Mucosa of gallbladder (tissue), 1 donor: ENCODE measurements at regions not wholly inside any gene's neighbourhood (a gene's known extent, or its start where the extent isn't known, plus 50 kb on each side); places are given as distances from the start of the nearest gene placed in this dataset.
"Not testable (repeated sequence)": the region's sequence is repeated elsewhere in the genome, so short reads cannot be mapped to it uniquely, and the experiment has no call there.

Experiments used
- DNase-seq: peaks from one replicate; pipeline ENCODE4 v3.0.0-alpha.2; 2020; ENCODE audit warnings: low spot score
- donor health status: DM: no; HTN: no; CAD: no.

DNA sequence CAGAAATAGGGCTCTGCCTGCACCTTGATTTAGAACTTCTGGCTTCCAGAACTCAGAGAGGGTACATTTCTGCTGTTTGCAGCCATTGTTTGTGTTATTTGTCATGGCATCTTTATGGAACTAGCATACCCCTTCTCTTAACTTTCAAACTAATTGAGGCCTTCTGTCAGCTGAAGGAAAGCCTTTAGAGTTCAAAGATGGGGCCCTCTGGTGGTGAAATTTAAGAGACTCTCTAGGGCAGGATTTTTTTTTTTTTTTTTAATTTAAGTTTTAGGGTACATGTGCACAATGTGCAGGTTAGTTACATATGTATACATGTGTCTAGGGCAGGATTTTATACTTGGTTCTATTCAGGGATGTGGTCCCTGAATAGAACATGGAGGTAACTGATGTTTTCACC is 260.6 kb upstream of the LINC00305 start:
- DNase-seq: no peak

DNA sequence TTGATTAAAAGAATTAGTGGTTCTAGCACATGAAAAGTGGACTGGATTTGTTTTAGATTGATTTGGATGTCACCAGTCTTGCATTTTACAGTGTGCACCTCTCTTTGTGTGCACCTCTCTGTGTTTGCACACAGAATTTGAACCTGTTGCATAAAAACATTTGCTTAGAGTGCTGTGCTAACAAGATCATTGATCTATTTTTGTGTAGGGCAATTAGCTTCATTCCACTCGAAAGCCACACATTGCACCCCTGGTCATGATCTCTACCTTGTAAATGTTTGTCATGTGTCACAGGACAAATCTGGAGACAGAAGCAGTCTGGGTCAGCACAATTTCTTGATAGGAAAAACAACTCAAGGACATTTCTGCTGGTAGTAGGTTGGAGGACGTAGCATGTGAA is 258.7 kb upstream of the LINC00305 start:
- no peak for DNase-seq

DNA sequence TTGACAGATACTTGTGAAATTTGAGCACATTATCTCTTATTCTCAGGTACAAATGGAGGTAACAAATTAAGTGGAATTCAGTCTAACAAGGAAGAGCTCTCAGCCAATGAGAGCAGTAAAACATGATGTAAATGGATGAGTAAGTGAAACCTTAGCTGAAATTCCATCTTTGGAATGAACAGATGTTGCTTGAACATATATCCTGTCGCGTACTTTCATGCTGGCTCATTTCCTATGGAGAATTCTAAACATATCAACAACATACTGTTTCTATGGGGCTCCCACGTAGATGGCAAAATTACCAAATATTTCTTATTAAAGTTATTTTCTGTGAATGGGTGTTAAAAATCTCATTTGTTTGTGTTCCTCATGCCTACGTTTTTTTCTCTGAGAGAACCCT is 256.3 kb upstream of the LINC00305 start:
- no peak for DNase-seq

DNA sequence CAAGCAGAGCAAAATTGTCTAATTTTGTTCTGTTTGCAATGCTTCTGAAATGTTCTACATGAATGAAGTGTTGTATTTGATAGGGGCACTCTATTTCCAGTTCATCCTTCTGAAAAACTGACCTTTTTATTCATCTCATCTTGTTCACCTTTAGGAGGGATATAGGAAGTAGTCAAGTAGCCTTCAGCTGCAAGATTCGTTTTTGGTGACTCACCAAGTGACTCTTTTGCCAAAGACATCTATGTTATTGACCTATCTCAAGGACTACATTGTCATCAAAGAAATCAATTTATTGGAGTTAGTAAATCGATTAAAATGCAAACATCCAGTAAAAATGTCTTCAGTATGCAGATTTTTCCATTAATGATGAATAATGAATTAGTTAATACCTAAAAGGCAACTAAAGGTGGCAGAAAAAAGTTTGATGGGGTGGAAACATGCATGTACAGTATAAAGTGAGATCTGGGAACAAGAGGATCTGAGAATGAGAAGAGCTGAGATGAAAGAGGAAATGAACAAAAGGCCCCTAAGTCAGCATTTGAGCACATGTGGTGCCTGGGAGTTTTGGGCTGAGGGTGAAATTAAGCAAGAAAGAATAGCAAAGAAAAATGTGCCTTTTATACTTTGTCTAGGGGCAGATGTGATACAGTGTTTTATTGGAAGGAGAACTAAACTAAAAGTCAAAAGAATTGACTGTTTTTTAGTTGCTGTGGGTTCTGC is 255.1 kb upstream of the LINC00305 start:
- no peak for DNase-seq

DNA sequence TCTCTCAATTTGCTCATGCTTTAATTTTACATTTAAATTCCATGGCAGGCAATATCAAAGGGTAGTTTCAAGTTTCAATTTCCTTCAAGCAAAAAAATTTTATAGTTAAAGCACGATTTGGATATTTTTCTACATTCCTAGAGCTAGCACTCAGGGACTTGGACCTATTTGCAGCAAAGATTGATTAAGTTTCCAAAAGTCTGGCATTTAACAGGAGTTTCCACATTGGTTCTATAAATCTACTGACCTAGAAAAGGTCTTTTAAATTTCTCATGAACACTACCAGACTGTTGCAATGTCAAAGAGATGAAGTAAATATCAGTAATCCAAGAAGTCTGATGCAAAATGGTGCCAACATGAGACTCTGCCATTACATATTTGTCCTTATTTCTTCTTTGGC is 253.7 kb upstream of the LINC00305 start:
- no peak for DNase-seq

DNA sequence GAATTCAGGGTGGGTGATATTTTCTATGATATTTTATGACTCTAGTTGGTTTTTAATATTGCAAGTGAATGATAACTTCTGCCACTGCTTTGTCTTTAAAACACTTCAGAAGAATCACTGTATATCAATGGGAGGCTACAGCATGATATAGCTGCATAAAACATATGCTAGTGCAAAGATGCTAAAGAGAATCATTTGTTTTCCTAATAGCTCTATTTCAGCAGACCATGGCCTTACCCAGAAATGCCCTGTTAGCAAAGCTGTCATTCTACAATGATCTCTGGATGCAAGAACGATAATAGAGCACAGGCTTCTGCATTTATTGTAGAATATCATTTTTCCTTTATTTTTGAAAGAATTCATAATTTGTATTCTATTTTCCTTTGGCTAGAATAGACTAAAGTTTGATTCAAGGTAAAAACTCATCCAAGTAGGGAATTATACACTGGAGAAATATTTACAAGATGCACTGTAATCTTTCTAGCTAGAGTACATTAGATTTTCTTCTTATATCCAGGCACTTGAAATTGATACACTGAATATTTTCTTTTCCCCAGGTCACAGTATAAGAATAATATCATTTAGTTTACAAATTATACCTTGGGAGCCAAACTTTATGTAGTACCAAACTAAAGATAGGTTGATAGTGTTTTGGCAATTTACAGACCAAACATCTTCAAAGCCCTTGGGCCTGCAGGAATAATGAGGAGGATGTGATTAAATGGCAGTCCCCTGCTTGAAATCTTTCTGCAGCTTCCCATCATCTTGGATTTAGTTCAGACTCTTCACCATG is 252.6 kb upstream of the LINC00305 start:
- no peak for DNase-seq

DNA sequence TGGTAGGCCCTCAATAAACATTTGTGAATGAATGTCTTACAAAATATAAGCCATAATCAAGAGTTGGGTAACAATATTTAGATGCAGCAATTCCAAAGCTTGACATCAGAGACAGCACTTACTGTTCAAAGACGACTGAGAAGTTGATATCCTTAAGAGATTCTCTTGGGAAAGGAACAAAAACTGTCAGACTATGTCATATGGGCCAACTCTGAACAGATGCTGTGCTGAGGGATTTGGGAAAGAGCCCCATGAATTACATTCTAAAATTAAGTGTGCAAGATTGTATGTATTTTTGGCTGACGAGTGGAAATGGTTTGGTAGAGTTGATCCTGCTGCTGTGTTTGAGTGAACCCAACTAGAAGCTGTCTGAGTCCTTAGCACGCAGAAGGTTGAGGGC is 250.7 kb upstream of the LINC00305 start:
- DNase-seq: no peak

DNA sequence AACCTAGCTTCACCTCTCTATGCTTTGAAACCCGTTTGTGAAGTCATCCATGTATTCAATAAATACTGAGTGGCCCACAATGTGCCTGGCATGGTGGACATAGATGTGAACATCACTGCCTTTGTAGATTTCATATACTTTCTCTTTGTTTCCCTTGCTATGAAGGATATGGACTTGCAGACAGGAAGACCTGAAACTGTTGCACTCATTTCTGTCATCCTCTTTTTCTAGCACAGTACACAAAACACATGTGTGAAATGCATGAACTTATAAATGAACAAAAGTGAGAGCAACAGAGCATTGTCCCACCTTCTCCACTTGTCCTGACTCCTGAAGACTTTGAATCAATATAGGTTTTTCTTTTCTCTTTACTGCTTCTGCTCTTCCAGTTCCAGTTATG is 249.4 kb upstream of the LINC00305 start:
- DNase-seq: no peak

DNA sequence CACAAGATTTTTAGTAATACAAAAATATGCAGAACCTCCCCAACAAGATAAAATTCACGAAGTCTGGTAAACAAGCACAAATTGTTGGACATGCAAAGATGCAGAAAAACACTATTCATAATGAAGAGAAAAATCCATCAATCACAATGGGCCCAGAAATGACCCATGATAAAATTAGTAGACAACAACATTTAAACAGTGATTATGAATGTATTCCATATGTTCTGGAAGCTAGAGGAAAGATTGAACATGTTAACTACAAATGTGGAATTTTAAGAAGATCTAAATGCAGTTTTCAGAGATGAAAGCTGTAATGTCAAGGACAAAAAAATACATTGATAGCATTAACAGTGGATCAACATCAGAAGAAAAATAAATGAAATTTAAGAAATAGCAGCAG is 243.3 kb upstream of the LINC00305 start:
- DNase-seq: no peak

DNA sequence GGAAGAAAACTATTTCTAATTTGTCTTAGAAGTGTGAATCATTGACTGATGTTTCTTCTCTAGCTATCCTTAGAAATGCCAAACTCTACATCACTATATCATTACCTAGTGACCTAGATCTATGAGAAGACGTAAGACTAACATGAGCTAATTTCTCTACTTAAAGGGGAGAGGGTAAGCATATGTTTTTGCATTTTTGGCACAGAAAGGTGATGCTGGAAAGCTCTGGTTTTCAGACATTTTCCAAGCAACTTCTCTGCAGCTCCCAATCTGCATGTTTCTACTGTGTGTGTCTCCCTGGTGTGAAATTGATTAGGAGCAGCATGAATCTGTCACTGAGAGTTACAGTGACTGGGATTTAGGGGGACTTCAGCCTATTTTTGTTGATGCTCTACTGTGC is 235.2 kb upstream of the LINC00305 start:
- DNase-seq: no peak

DNA sequence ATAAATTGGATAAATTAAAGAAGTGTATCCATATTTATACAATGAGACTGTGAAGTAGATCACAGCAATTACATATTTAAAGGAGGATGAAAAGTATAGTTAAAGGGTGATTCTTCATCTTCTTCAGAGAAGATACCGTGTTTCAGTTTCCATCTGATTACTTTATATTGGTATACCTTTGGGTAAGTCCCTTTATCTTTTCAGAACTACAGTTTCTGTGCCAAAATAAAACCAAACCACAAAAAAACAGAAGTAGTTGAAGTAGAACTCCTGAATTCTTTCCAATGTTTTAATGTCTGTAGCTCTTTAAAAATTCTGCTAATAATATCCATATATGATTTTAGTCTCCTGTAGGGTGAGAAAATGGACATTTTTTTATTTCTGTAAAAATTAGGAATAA is 231.2 kb upstream of the LINC00305 start:
- DNase-seq: no peak

DNA sequence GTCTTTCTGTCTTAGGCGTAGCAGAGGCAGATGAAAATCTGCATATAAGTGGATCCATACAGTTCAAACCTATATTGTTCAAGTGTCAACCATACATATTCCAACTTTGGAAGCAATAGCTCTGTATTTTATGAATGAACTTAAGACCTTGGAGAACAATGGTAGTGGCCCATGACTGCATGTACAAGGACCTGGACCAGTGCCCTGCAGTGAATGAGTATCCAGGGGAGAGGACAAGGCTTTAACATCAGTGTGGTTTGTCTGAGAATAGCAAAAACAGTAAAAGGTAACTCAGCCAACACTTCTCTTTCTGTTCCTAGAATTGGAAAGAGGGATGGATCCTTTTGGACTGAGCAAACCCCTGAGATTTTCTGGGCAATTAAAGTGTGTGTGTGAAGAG is 230.8 kb upstream of the LINC00305 start:
- DNase-seq: no peak

DNA sequence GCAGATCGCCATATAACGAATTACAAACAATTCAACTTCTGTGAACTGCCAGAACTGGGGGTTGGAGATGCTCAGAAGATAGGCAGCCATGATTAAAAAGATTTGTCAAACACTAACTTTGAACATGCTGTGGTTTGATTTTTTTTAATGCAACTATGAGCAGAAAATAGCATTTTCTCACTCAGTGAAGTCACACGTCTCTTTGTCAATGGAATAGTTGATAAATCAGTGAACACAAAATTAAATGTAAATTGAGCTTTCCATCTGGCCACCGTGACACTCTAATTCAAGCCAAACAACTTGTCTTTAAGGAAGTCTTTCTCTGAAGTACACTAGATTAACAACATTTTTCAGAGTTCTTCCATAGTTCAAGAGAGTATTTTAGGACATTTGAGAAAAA is 228.6 kb upstream of the LINC00305 start:
- no peak for DNase-seq

DNA sequence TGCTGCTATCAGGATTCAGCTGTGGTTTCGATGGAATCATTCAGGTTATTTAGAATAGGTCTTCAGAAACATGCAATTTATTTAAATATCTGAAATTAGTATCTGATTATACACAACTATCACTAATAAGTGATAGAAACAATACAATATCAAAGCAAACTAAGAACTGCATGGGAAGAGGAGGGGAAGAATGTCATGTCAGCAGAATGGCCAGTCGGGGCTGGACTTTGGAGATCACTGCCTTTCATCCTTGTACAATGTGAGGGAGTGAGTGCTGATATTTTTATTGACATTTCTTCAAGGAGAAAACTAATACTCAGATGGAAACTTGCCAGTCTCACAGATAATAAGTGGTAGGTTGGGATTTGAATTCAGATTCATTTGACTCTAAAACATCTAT is 224.0 kb upstream of the LINC00305 start:
- no peak for DNase-seq

DNA sequence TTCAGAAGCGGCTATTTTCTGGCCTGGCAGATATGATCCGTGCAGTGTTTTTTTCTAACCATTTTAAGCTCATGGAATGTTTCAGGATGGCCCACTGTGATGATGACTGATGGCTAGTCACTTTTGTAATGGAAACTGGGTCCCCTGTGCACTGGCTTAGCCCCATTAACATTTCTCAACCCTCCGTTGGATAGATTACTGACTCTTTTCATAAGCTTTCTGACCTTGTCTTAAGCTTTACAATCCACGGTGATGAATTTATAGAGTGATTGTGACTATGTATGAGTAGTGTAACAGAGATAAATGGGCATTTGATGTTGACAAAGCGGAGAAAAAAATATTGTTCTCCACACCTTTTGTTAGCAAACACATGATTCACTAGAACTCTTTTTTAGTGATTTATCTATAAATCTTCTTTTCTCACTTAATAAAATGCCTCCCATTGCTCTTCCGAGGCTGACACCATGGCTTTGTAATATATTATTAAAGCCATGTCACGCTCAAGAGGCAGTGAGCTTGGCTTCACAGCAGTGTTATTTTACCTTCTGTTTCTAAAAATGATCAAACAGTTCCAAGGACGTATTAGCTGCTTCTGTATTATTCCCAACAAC is 221.0 kb upstream of the LINC00305 start:
- not testable (repeated sequence) for DNase-seq

DNA sequence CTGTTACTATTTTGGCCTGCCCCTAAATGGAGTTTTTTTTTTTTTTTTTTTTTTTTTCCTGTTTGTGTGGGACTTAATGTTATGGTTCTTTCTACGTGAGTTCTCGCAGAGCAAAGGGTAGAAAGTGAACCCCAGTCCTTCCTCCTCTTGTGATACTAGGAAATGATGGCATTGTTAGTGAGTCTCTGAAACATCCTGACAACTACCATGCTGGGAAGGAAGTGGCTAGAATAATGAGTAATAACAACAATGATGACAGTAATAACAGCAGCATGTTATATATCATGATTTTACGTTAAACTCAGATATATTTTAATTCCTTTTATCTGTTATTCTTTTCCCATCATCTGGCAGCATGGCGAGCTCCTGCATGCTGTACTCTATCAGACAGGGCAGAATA is 216.2 kb upstream of the LINC00305 start:
- DNase-seq: no peak

DNA sequence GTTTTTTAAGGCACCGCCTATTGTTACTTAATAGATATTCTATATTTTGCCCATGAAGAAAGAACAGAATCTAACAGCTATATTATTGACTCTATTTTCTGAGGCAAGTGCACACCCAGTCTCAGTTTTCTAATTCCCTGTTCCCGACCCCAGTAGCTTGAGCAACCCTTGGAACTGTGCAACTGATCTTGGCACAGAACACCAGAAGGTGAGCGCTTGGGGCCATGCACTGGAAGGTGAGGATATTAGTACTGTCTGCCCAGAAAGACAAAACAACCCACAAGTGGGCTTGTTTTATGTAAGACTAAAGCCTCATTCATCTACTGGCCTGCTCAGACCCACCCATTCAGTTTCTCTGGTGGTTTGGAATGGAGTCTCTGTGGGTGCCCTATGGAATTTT is 188.8 kb upstream of the LINC00305 start:
- DNase-seq: no peak

DNA sequence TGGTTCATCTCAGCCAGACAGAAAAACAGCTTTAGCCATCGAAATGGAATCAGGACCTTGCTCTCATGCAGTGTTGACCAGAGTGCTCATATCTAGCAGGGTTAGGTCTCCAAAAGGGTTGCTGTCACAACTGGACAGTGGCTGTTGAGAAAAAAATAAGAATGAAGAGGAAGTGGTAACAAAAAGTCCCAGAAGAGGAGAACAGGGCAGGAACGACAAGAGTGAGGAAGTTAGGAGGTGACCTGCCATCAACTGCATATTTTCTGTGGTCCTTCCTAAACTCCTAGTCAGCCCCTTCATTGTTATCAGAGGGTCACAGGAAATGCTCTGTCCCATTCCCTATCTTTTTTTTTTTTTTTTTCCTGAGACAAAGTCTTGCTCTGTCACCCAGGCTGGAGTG is 188.1 kb upstream of the LINC00305 start:
- no peak for DNase-seq

DNA sequence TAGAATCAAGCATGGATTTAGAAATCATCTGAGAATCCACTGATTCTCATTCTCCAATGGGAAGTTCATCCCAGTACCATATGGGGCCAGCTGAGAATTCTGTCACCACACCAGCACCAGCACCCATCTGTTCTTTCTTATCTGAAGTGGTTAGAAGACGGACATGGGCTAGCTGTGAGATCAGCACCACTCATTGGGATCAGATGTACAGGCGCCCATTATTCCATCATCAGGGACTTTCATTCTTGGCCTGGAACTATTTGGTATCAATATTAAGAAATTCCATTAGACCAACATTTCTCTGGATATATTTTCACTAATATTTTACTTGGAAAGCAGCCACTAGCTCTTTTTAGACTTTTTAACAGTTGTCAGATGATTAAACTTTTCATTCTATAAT is 185.9 kb upstream of the LINC00305 start:
- no peak for DNase-seq

DNA sequence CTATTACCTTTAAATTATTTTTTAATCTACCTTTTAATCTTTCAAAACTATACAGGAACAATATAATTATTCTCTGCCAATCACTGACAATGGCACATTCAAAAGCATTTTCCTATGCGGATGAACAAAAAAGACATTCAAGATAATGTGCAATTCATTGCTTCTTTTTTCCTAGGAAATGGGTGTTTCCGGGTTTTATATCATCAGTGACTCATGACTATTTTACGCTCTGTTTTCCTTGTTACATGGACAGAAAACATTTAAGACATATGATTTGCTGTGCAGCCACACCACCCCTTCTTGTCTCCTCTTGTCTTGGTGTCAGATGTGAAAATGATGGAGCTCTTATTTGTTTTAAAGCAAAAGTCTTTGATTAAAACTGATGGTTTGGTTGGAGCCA is 184.7 kb upstream of the LINC00305 start:
- no peak for DNase-seq

DNA sequence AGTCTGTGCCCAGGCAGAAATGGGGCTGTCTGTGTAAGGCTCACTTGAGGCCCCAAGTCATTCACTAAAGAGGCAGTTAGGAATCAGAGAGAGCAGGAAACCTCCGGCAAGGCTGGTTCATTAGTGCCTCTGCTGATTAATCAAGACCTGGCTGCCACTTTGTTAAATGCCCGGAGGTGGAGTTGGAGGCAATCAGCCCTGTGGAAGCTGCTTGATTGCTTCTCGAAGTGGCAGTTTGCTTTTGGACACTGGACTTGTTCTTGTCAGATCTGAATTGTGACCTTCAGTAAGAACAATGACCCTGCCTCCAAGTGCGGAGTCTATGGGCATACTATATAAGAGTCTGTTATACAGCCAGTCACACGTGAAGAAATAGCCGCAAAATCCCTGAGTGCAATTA is 183.9 kb upstream of the LINC00305 start:
- DNase-seq: no peak

DNA sequence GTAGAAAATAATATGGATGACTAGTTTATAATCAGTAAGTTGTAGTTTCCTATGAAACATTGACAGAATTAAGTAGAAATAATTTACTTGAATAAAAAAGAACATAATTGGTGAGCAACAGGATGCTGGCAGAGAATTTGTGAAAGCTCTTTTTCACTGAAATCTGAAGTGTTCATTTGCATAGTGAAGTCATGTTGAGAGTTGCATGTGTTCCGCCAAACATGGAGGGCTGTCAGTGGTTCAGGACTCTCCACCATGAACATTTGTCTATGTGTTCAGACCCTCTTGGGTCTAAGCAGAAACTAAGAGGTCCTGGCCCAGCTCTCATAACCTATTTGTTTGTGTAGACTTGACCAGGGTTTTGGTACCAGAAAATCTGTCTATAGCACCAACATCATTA is 182.5 kb upstream of the LINC00305 start:
- DNase-seq: no peak

DNA sequence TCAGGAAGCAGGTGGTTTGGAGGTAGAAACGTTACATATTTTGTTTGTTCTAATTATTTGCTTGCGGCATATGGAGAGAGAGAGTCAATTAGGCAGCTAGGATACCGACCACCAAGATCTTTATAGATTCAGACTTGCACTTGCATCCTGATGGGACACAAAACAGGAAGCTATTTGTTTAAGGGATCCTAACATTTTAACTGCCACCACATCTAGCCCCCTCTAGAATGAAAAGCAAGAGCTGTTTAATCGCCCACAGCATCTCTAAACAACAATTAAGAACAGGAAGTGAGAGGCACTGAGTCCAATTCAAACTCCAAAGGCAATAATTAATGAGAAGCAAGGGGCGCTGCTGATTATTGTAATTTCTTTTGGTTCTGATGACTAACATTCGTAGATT is 182.0 kb upstream of the LINC00305 start:
- no peak for DNase-seq
